GM18870 (cell line): ENCODE measurements at regions not wholly inside any gene's neighbourhood (a gene's known extent, or its start where the extent isn't known, plus 50 kb on each side); places are given as distances from the start of the nearest gene placed in this dataset.

Source experiments
- ATAC-seq: cut with Tn5 transposase; IDR thresholded peaks from one replicate; pipeline ENCODE4 v1.9.1; 2021; ENCODE audit warnings: moderate library complexity; ENCODE audit not compliant: unreplicated experiment

DNA sequence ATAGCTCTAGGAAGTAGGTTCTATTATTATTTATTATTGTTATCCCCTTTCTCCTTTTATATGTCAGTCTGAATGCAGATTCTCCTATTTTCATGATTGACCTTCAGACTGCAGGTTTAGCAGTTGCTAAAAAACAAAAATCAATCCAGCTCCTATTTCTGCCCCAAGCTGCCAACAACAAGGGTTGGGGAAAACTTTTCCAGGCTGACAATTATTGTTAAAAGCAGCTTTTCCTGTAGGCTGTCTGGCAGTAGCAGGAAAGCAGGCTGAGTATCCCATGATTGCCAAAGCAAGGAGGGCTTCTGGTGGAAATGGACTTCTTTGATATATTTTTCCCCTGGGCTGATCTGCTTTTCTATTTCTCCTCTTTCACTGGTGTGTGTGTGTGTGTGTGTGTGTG lies 78.0 kb upstream of the CTLA4 start:
- no peak for ATAC-seq

DNA sequence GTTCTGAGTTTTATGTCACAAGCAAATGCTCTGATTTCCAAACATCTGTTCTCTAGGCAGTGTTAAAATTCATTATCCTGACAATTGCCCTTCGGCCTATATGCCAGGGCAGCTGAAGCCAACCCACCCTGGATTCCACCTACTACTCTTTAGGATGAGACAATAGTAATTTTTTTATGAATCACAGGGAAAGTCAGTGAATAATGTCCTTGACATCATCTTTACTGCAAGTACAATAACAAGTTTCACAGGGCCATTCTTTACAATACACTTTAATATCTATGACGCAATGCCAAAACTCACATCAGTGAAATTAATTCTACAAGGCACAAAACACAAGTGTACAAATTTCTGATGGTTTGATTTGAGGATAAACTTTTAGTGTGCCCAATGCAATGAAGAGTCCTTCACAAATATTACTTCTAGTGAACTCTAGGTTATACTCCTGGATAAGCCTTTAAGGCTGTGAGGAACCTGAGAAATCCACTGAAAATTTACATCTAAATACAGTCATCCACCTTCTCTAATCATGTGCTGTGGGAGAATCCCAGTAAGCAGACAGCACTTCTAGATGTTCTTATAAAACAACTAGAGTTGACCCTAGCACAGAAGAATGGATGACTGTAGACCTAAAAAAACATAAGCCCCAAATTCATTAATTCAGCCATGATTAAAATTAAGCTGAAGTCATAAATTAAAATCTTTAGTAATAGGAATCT lies 77.3 kb upstream of the CTLA4 start:
- no peak for ATAC-seq

DNA sequence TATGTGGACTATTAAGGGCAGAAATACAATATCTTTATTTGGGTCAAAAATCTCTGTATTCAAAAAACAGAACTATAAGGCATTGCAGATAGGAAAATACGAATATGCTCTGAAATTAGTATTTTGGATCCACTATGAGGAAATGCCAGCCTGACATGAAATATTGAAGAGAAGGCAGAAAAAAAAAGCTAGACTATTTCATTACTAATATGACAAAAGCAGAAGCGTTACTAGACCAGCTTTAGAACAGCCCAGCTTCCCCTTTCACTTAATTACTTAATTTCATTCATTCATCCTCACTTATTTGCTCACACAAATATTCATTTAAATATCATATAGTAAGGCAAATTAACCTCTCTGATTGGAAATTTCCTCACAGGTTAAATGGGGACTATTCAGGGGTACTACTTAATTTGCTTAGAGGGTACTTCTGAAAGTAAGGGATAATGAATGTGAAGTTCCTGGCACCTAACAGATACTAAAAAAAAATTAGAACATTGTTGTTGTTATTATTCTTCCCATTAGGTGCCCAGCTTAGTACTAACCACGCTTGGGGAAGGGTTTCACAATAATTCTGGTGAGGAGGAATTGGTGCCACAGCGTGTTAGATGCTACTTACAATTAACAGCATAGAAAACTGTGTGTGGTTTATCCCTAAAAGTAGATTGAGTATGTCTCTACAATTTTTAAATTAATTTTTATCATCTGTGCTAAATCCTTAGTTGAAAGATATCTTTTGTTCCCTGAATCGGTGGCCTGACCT lies 71.1 kb upstream of the CTLA4 start:
- ATAC-seq = no peak

GRCh38 chr2:203797276-203797675 lies 70.3 kb upstream of the CTLA4 start:
- no peak for ATAC-seq

DNA sequence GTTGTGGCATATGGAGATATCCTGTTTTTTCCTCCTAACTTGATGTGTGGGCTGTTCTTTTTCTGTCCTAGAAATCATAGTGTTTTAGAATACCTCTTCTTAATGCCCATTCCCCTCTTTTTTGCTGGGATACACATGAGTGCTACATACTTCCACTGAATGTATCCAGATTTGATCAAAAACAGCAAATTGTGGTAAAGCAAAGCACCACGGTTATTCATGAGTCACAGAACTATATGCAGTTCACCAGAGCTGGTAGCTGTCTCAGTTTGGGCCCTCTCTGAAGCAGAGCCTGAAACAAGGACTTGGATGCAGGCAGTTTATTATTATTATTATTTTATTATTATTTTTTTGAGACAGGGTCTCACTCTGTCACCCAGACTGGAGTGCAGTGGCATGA lies 69.9 kb upstream of the CTLA4 start:
- no peak for ATAC-seq

DNA sequence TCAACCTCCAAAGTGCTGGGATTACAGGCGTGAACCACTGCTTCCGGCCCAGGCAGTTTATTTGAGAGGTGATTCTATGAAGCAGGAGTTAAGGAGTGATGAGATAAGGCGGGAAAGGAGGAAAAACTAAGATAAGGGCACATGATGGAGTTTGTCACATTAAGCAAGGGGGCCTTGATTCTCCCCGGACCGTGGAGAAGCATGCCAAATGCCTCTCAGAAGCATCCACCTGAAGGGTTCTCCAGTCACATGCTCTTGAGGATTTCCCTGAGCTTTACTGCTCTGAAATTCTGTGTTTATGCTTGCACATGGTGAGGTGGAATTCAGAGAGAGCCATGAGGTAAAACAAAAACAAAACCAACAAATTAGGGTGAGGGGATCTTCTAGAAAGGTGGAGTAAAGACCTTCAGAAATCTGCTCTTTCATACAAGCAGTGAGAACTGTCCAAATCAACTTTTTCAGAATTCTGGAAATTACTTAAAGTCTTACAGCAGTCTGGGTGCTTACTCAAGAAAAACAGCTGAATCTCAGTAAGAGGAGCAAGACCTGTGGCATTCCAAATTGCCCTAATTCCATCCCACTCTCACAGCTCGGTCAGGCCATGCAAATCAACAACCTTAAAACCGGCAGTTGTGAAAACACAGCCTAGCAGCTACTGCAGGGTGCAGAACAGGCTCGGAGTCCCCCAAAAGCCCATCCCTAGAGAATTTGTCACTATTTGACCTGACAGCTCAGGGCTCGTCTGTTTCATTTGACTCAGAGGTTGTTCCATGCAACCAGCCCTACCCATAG lies 69.1 kb upstream of the CTLA4 start:
- ATAC-seq = no peak

- peak; percentile 85 for ATAC-seq
These were observed 67.7 kb upstream of the CTLA4 start for GRCh38 chr2:203799908-203800307.

- no peak for ATAC-seq
These were observed 66.8 kb upstream of the CTLA4 start for GRCh38 chr2:203800783-203801182.

- no peak for ATAC-seq
These were observed 65.1 kb upstream of the CTLA4 start for GRCh38 chr2:203802342-203803052.

DNA sequence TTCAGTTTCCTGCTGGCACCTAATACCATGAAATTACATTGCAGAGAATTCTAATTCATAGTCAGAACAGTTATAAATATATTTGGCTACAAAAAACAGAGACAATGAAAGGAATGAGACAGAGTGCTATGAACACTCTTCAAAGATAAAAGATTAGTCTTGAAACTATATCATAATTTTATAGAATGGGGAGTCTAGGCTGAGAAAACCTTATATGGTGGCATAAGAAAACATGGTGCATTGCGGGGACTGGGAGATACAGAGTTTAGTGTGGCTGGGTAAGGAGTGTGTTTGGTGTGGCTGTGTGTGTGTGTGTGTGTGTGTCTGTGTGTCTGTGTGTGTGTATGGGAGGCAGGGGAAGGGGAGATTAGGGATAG lies 64.5 kb upstream of the CTLA4 start:
- no peak for ATAC-seq

- no peak for ATAC-seq
These were observed 63.5 kb upstream of the CTLA4 start for GRCh38 chr2:203804070-203804469.

- ATAC-seq = no peak
These were observed 62.6 kb upstream of the CTLA4 start for GRCh38 chr2:203804764-203805485.

DNA sequence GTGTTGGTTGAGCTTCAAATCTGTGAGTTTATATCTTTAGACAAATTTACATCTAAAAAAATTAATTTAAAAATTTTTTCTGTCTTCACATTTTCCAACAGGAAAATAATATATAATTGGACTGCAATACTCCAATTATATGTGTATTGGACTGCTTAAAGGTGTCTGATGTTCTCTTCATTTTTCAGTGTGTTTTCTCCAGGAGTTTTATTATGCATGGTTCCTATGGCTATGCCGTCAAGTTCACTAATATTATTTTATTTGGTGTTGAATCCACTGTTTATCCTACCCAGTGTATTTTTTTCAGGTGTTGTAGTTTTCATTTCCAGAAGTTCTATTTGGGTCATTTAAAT lies 62.1 kb upstream of the CTLA4 start:
- ATAC-seq = no peak

DNA sequence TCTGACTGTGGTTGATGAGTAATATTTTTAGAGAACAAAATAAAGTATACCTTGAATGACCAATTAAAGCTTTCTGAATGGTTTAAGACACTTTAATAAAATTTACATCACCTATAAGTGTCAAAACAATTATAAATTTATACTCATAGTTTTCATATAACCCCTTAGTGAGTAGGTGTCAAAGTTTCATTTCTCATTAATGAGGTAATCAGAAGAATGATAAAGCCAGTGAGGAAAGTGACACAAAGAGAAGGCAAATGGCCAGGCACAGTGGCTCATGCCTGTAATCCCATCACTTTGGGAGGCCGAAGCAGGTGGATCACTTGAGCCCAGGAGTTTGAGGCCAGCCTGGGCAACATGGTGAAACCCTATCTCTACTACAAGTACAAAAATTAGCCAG lies 60.8 kb upstream of the CTLA4 start:
- ATAC-seq = no peak

DNA sequence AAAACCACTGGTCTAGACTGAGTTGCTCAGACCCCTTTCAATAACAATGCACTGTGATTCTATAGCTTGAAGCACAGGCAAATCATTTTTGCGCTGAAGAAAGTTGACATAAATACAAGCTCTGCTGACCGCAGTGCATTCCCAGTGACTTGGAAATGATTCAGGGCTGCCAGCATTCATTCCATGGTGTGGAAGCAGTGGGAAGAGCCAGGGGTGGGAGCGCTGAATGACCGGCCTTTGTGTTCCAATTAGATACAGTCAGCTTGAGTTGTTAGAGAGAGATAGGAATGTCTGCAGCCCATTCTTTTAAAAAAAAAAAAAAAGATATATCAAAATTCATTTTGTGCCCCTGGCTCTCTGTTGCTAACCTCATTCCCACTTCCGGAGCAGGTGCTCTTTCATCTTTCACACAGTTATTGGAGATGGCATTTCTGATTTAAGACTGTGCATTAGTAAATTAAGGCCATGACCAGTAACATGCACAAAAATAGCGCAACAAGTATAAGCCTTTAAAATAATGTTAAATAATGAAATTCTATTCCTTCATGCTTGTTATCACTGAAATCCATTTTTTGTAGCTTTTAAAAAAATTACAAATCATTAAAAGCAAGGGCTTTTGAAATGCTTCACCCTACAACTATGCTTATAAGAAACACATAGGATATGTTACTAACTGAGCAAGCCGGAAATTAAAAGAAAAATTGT lies 59.4 kb upstream of the CTLA4 start:
- no peak for ATAC-seq

GRCh38 chr2:203809084-203809521 lies 58.5 kb upstream of the CTLA4 start:
- no peak for ATAC-seq

DNA sequence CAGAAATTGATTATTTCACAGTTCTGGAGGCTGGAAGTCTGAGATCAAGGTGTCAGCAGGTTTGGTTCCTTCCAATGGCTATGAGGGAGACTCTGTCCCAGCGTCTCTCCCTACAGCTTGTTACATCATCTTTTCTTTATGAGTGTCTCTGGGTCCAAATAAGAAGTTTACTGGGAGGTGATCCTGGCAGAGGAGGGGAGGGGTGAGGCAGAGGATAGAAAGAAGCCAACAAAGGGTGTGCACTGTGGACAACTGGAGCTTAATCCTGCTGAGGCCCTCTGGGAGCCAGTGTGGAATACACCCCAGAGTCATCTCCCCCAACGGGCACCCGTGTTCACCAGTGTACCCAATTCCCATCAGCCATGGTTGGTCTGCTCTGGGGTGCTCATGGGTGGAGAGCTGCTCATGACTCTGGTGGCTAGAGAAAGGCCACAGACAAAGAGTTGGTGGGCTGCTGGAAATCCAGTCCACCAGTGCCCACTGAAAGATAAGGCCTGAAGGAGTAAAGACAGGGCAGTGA lies 57.5 kb upstream of the CTLA4 start:
- ATAC-seq = no peak

- ATAC-seq = peak; percentile 85
These were observed 55.9 kb upstream of the CTLA4 start for GRCh38 chr2:203811491-203812221.
